ENCODE measurements at regions not wholly inside any gene's neighbourhood (a gene's known extent, or its start where the extent isn't known, plus 50 kb on each side); places are given as distances from the start of the nearest gene placed in this dataset.

DNA sequence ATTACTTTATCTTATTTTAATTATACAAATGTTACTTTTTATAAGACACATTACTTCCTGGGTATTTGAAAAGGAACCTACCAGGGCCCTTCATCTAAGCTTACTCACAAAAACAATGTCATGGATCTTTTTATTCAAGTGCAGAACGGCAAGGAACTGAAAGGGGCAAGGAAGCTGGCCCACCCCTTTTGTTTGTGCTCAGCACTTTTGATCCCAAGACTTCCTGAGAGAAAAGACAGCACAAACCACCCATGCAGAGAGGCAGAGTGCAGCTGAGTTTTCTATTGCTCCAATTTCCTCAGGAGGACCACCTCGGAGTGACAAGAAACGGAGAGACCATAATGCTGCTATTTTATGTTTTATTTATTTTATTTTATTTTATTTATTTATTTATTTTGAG is 232.0 kb upstream of the NRP1 start:
- DNase-seq (ENCODE audit: low read depth, low spot score) = no peak
- no peak overlapping the region for H3K4me3 ChIP-seq (ENCODE audit: low read depth, low read length)
- TF ChIP-seq, protein P1, sequence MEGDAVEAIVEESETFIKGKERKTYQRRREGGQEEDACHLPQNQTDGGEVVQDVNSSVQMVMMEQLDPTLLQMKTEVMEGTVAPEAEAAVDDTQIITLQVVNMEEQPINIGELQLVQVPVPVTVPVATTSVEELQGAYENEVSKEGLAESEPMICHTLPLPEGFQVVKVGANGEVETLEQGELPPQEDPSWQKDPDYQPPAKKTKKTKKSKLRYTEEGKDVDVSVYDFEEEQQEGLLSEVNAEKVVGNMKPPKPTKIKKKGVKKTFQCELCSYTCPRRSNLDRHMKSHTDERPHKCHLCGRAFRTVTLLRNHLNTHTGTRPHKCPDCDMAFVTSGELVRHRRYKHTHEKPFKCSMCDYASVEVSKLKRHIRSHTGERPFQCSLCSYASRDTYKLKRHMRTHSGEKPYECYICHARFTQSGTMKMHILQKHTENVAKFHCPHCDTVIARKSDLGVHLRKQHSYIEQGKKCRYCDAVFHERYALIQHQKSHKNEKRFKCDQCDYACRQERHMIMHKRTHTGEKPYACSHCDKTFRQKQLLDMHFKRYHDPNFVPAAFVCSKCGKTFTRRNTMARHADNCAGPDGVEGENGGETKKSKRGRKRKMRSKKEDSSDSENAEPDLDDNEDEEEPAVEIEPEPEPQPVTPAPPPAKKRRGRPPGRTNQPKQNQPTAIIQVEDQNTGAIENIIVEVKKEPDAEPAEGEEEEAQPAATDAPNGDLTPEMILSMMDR (IDR thresholded peaks at IDR 0.05; ENCODE audit: low read depth, low read length) = no peak
- in situ Hi-C loops (cut with HindIII; ENCODE audit: low sequenced_read_pairs) = no loop called here

DNA sequence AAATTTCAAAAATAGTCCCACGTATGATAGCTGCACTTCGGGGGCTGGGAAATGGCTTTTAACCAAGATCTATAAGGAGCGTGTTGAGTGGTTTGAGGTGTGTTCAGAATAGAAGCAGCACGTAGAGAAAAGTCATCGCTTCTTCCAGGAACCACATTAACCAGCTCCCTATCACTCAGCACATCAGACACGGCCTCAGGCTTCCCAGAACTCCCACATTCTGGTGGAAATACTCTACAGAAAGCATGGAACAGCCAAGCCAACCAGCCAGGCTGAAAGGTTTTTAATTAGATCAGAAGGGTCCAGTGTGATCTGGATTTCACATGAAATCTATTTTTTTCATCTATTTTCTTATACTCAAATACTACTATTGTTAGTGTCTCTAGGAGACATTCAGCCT is 231.5 kb upstream of the NRP1 start:
- TF ChIP-seq, protein P1 (IDR thresholded peaks at IDR 0.05; ENCODE audit: low read depth, low read length) = no peak
- in situ Hi-C loops (cut with HindIII; ENCODE audit: low sequenced_read_pairs) = no loop called here
- H3K4me3 ChIP-seq (ENCODE audit: low read depth, low read length) = no peak overlapping the region
- DNase-seq (ENCODE audit: low read depth, low spot score) = no peak

DNA sequence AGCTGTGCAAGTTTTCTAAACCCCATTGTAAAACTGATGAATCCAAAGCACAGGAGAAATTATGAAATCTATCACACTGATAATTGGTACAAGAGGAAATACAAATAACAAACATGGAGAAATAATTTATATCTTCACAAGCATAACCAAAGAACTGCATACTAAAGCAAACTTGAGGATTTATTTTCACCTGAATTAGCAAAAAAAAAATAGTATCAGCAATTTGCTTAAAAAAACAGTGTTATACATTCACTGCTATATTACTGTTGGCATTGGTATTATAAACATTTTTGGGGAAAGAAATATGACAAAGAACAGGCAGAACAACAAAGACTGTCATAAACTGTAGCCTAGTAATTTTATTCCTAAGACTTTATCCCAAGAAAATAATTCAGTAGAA is 230.8 kb upstream of the NRP1 start:
- DNase-seq (ENCODE audit: low read depth, low spot score) = no peak
- TF ChIP-seq, protein P1 (IDR thresholded peaks at IDR 0.05; ENCODE audit: low read depth, low read length) = no peak
- in situ Hi-C loops (cut with HindIII; ENCODE audit: low sequenced_read_pairs) = no loop called here
- no peak overlapping the region for H3K4me3 ChIP-seq (ENCODE audit: low read depth, low read length)

DNA sequence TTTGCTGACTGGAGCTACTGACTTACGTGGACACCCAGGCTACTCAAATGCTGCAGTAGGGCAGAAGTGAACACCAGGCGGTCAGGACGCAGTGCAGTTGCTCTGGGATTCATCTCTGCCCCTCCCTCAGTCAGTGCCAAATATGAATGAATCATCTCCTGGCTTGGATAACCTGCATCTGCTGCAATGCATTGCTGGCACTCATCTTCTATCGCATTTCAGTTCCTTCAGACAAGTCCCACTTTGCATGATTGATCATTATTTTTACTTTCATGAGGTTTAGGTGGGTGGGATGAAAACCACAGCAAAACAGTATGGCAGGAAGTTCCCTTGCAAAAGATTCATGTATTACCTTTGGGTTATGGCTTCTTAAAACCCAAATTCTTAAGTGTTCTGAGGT is 224.6 kb upstream of the NRP1 start:
- peak; percentile 85 for DNase-seq (ENCODE audit: low read depth, low spot score)
- TF ChIP-seq, protein P1 (IDR thresholded peaks at IDR 0.05; ENCODE audit: low read depth, low read length) = no peak
- in situ Hi-C loops (cut with HindIII; ENCODE audit: low sequenced_read_pairs) = no loop called here

DNA sequence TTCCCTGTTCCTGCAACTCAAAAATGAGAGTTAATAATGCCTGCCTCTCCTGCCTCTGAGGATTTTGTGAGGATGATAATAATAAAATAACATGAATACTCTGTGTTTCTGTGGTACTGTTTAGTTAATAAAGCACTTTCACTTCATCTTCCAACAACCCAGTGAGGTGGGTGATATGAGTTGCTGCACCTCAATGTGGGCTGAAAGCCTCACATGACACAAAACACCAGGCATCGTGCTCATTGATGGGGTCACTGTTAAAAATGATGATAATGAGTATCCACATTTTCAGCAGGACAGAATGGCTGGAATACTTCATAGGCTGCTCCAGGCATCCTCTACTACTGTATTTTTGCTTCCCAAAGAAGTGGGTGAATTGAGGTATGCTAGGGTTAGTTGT is 222.8 kb upstream of the NRP1 start:
- in situ Hi-C loops (cut with HindIII; ENCODE audit: low sequenced_read_pairs) = no loop called here

More for the DNA sequence above, 224.6 kb upstream of the NRP1 start:
- no peak overlapping the region for H3K4me3 ChIP-seq (ENCODE audit: low read depth, low read length)

DNA sequence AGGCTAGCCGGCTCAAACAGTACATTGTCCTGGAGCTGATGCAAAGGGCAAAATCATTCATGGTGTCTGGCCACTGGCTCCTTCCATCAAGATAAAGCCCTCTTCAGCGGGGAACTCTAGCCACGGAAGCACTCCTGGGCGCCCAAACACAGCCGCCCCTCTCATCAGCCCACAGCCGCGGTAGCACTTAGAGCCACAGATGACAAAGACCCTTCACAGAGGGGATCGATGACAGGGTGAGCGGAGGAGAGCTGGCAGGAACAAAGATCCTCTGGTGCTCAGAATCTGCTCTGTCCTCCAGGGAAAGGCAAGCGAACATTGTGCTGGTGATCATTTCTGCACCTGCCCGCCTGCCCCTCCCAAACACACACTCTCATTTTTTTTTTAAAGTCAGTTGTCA is 222.2 kb upstream of the NRP1 start:
- TF ChIP-seq, protein P1 (IDR thresholded peaks at IDR 0.05; ENCODE audit: low read depth, low read length) = no peak
- H3K4me3 ChIP-seq (ENCODE audit: low read depth, low read length) = no peak overlapping the region
- in situ Hi-C loops (cut with HindIII; ENCODE audit: low sequenced_read_pairs) = no loop called here
- DNase-seq (ENCODE audit: low read depth, low spot score) = no peak

More for the DNA sequence above, 222.8 kb upstream of the NRP1 start:
- no peak for DNase-seq (ENCODE audit: low read depth, low spot score)
- TF ChIP-seq, protein P1 (IDR thresholded peaks at IDR 0.05; ENCODE audit: low read depth, low read length) = no peak
- no peak overlapping the region for H3K4me3 ChIP-seq (ENCODE audit: low read depth, low read length)

DNA sequence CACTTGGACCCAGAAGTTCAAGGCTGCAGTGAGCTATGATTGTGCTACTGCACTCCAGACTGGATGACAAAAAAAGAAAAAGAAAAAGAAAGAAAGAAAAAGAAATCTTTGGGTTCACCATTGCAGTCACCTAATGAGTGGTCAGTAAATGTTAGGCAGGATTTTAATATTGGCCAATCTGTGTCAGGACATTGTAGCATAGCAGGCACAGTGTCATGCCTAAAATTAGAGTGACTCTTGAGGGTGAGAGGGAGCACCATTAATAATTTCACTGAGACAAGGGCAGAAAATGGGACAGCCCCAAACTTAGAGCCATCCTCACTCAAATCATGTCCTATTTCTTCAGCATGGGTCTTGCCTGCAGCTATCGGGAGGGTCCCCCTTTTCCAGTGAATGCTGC is 221.6 kb upstream of the NRP1 start:
- no peak overlapping the region for H3K4me3 ChIP-seq (ENCODE audit: low read depth, low read length)

More for the DNA sequence above, 221.6 kb upstream of the NRP1 start:
- TF ChIP-seq, protein P1 (IDR thresholded peaks at IDR 0.05; ENCODE audit: low read depth, low read length) = no peak
- in situ Hi-C loops (cut with HindIII; ENCODE audit: low sequenced_read_pairs) = no loop called here
- DNase-seq (ENCODE audit: low read depth, low spot score) = no peak

Measured in astrocyte of the spinal cord (primary cell).